Nephron (organoid): ENCODE measurements at regions not wholly inside any gene's neighbourhood (a gene's known extent, or its start where the extent isn't known, plus 50 kb on each side); places are given as distances from the start of the nearest gene placed in this dataset.

Source experiments
- H3K27ac Mint-ChIP-seq, 3 experiments: 2 replicates each; pipeline ENCODE4 v1.8.0; 2020; ENCODE audit warnings: mixed read lengths in 3 of 3, mild to moderate bottlenecking in 2 of 3, moderate library complexity in 1 of 3
- H3K27me3 Mint-ChIP-seq: 2 replicates; pipeline ENCODE4 v1.8.0; 2021; ENCODE audit warnings: low read depth, mild to moderate bottlenecking, moderate library complexity, mixed read lengths
- H3K36me3 Mint-ChIP-seq: 2 replicates; pipeline ENCODE4 v1.8.0; 2020; ENCODE audit warnings: low read depth, mixed read lengths
- H3K4me1 Mint-ChIP-seq: 2 replicates; pipeline ENCODE4 v1.8.0; 2020; ENCODE audit warnings: mixed read lengths
- H3K4me3 Mint-ChIP-seq, 3 experiments: 2 replicates each; pipeline ENCODE4 v1.8.0; 2020; ENCODE audit warnings: mild to moderate bottlenecking in 3 of 3, mixed read lengths in 3 of 3, moderate library complexity in 2 of 3
- H3K9me3 Mint-ChIP-seq: 2 replicates; pipeline ENCODE4 v1.8.0; 2020; ENCODE audit warnings: mixed read lengths
- TF ChIP-seq, protein P1 (sequence below), 3 experiments: fragments of 200-600 bp; sonication (generic); IDR thresholded peaks; one replicate each; pipeline ENCODE4 v1.5.0; 2021; ENCODE audit warnings: antibody characterized with exemption in 3 of 3; ENCODE audit not compliant: unreplicated experiment in 3 of 3

DNA sequence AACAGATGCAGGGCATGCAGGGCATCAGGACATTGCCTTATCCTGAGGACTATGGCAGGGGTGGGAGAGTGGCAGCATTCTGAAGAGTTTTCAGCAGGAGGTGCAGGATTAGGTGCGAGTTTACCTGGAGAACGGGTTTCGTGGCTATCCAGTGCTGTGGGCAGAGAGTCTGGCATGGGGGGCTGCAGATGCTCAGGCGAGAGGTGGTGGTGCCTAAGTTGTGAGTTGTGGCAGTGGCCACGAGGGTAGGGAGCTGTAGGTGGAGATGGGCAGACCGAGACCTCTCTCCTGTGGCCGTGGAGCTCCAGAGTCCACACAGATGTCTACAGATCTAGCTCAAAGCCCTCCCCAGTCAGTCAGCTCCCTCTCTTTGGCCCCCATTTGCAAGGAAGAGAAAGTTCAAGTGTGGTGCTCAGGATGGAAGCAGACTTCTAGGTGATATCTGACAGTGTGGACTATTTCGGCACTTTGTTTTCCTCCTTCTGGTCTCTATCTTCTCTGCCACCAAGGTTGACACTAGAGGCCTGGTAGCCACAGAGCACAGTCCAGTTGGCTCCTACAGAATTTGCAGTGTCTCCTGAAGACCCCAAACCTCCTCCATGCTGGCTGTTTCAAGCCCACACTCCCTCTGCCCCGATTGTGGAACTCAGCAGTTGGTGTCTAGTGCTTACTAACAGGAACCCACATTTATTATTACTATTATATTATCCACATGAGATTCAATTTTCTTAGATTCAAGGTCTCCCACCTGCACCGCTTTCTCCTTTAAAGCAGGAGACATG lies 955.7 kb upstream of the ZNF722 start:
- Mint-ChIP-seq H3K9me3 (peaks cover 69% of the 10 kb centered on the region), H3K27me3 (no peaks in the 10 kb centered on the region), H3K36me3 (peaks cover 4% of the 10 kb centered on the region), H3K4me3 (no peak overlapping the region), H3K27ac (no peak overlapping the region), H3K4me1 (no peaks in the 10 kb centered on the region)
- TF ChIP-seq, protein P1, sequence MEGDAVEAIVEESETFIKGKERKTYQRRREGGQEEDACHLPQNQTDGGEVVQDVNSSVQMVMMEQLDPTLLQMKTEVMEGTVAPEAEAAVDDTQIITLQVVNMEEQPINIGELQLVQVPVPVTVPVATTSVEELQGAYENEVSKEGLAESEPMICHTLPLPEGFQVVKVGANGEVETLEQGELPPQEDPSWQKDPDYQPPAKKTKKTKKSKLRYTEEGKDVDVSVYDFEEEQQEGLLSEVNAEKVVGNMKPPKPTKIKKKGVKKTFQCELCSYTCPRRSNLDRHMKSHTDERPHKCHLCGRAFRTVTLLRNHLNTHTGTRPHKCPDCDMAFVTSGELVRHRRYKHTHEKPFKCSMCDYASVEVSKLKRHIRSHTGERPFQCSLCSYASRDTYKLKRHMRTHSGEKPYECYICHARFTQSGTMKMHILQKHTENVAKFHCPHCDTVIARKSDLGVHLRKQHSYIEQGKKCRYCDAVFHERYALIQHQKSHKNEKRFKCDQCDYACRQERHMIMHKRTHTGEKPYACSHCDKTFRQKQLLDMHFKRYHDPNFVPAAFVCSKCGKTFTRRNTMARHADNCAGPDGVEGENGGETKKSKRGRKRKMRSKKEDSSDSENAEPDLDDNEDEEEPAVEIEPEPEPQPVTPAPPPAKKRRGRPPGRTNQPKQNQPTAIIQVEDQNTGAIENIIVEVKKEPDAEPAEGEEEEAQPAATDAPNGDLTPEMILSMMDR (IDR thresholded peaks at IDR 0.05; ENCODE audit: unreplicated experiment in 3 of 3), result no peak

DNA sequence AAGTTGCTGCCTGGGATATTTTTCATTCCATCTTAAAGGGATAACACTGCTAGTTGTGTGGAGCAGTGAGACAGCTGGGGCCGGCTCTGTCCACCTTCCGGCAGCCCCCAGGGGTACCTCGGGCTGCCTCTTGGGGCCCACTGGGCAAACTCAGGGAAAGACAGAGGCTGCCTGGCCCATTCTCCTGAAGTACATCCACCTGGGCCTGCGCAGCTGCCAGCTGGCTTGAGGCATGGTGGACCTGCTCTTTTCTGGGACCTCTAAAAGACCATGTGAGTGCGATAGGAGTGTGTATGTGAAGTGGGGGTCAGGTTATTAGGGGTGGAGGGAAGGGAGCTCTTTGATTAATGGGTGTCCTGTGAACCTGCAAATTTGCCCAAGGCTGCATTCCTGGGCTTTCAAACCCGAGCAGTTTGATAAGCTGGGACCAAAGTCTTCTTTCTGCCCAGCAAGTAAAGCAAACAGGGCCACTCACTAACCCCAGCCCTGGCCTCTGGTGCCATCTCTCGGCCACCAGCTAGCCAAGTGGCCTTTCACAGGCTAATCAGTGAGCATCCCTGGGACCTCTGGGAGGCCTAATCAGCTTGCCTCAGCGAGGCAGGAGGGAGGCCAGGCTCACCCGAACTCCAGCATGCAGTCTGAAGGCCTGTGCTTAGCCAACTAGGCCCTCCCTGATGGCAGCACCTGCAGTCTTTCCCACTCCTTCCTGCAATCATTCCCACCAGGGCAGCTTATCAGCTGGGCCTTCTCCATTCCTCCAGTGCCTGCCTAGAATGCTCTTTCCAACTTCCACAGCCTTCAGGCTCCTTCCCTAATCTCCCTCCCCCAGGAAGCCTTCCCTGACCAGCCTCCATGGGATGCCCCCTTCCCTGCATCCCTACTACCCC lies 954.7 kb upstream of the ZNF722 start:
- TF ChIP-seq, protein P1 (IDR thresholded peaks at IDR 0.05; ENCODE audit: unreplicated experiment in 3 of 3), result no peak
- peaks cover 7% of the 10 kb centered on the region for H3K36me3 Mint-ChIP-seq
- H3K27me3 Mint-ChIP-seq, result no peaks in the 10 kb centered on the region
- H3K4me1 Mint-ChIP-seq, result no peaks in the 10 kb centered on the region
- H3K27ac Mint-ChIP-seq, result no peak overlapping the region
- no peak overlapping the region for H3K4me3 Mint-ChIP-seq
- peaks cover 69% of the 10 kb centered on the region for H3K9me3 Mint-ChIP-seq

DNA sequence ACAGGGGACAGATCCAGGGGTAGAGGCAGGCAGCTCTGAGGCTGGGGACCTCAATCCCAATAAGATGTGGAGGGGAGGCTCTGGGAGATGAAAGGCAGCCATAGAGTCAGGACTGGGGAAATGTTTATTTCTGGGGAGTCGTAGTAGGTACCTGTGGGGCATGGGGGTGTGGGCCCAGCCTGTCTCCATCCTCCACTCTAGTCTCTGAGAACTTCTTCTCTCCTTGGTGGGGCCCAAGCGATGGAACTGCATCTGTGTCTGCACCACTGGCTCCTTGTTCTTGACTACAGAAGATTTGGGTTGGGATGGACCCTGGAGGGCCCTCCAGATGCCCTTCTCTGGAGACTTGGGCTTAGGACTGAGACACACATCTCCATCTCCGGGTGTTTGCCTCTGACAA lies 953.9 kb upstream of the ZNF722 start:
- Mint-ChIP-seq H3K9me3 (peaks cover 69% of the 10 kb centered on the region), H3K4me3 (no peak overlapping the region), H3K27me3 (no peaks in the 10 kb centered on the region), H3K36me3 (peaks cover 7% of the 10 kb centered on the region), H3K4me1 (no peaks in the 10 kb centered on the region), H3K27ac (no peak overlapping the region)
- TF ChIP-seq, protein P1 (IDR thresholded peaks at IDR 0.05; ENCODE audit: unreplicated experiment in 3 of 3), result no peak

DNA sequence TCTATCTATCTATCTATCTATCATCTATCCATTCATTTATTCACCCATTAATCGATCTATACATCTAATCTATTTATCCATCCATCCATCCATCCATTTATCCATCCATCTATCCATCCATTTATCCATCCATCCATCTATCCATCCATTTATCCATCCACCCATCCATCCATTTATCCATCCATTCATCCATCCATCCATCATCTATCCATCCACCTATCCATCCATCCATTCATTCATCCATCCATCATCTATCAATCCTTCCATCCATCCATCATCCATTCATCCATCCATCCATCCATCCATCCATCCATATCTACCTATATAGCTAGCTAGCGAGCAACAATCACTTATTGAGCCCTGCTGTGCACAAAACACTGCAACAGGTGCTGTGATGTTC lies 953.1 kb upstream of the ZNF722 start:
- peaks cover 69% of the 10 kb centered on the region for H3K9me3 Mint-ChIP-seq
- no peak overlapping the region for H3K4me3 Mint-ChIP-seq
- no peak overlapping the region for H3K27ac Mint-ChIP-seq

DNA sequence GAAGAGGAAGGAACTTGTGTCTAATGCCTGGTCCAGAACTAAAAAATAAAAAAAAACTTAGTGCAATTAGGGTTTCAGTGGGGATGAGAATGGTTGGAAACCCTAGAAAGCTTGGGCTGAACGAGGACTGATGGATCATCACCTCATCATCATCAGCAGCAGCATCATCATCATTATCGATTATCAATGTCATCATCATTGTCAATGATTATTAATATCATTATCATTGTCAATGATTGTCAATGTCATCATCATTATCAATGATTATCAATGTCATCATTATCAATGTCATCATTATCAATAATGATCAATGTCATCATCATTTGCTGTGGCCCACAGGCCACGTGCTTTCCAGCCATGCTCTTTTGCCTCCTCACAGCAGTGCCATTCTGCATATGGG lies 952.0 kb upstream of the ZNF722 start:
- H3K4me1 Mint-ChIP-seq, result no peaks in the 10 kb centered on the region
- no peaks in the 10 kb centered on the region for H3K27me3 Mint-ChIP-seq
- TF ChIP-seq, protein P1 (IDR thresholded peaks at IDR 0.05; ENCODE audit: unreplicated experiment in 3 of 3), result no peak
- H3K9me3 Mint-ChIP-seq, result peaks cover 67% of the 10 kb centered on the region
- no peak overlapping the region for H3K4me3 Mint-ChIP-seq
- peaks cover 4% of the 10 kb centered on the region for H3K36me3 Mint-ChIP-seq
- no peak overlapping the region for H3K27ac Mint-ChIP-seq

More for the DNA sequence above, 953.1 kb upstream of the ZNF722 start:
- TF ChIP-seq, protein P1 (IDR thresholded peaks at IDR 0.05; ENCODE audit: unreplicated experiment in 3 of 3), result no peak
- Mint-ChIP-seq H3K27me3 (no peaks in the 10 kb centered on the region), H3K36me3 (peaks cover 6% of the 10 kb centered on the region), H3K4me1 (no peaks in the 10 kb centered on the region)
